HEK293 (cell line): ENCODE measurements at regions not wholly inside any gene's neighbourhood (a gene's known extent, or its start where the extent isn't known, plus 50 kb on each side); places are given as distances from the start of the nearest gene placed in this dataset.

Source experiments
- CTCF ChIA-PET: fragments of 350-600 bp; formaldehyde crosslinking; extraction: SDS; loops from one replicate; lab custom pipeline; 2021; ENCODE audit warnings: antibody characterized with exemption; lab: Yijun Ruan, JAX
- POLR2A ChIA-PET: fragments of 300-600 bp; formaldehyde crosslinking; extraction: SDS; loops from one replicate; lab custom pipeline; 2020; ENCODE audit warnings: antibody characterized with exemption, inconsistent platforms; lab: Yijun Ruan, JAX
- H3K27ac ChIP-seq: fragments of 200-500 bp; sonication (Bioruptor generic); 2 replicates; pipeline ENCODE4 v1.5.1; 2014; ENCODE audit warnings: low read depth, low read length, control low read depth, inconsistent platforms; ENCODE audit errors: extremely low read depth
- H3K36me3 ChIP-seq, 2 experiments: fragments of 200-500 bp in 1 of 2; sonication (Bioruptor generic) in 1 of 2; 1 replicate in 1 of 2; 2 replicates in 1 of 2; pipeline ENCODE4 v1.5.1; 2014 to 2017; ENCODE audit warnings: inconsistent platforms in 2 of 2, low read length in 2 of 2; ENCODE audit not compliant: control insufficient read depth in 2 of 2, insufficient read depth in 1 of 2
- H3K4me1 ChIP-seq: fragments of 200-500 bp; sonication (Bioruptor generic); 2 replicates; pipeline ENCODE4 v1.5.1; 2014; ENCODE audit warnings: mild to moderate bottlenecking, low read length, inconsistent platforms; ENCODE audit not compliant: control insufficient read depth, insufficient read depth
- H3K4me3 ChIP-seq: 2 replicates; pipeline ENCODE4 v1.5.1; 2011; ENCODE audit warnings: low read depth, mild to moderate bottlenecking, control low read depth, low read length, moderate library complexity
- H3K9me3 ChIP-seq: fragments of 200-500 bp; sonication (Bioruptor generic); 2 replicates; pipeline ENCODE4 v1.5.1; 2014; ENCODE audit warnings: low read depth, low read length, inconsistent platforms; ENCODE audit not compliant: control insufficient read depth, insufficient read depth
- BCL11A ChIP-seq: fragments of 450-650 bp; formaldehyde crosslinking; IDR thresholded peaks from 2 replicates; pipeline ENCODE4 v1.5.1; 2016; ENCODE audit warnings: low read depth, missing biosample characterization, missing genetic modification characterization
- TRIM28 ChIP-seq: IDR thresholded peaks from 2 replicates; pipeline ENCODE4 v1.6.1; 2011; ENCODE audit warnings: low read length, control low read depth, borderline replicate concordance
- ZBTB20 ChIP-seq: fragments of 450-650 bp; formaldehyde crosslinking; IDR thresholded peaks from 2 replicates; pipeline ENCODE4 v1.5.1; 2016; ENCODE audit warnings: missing biosample characterization, missing genetic modification characterization
- ZFP69B ChIP-seq: fragments of 450-650 bp; formaldehyde crosslinking; IDR thresholded peaks from 2 replicates; pipeline ENCODE4 v1.5.1; 2016; ENCODE audit warnings: missing biosample characterization, missing genetic modification characterization
- ZNF112 ChIP-seq: fragments of 450-650 bp; formaldehyde crosslinking; IDR thresholded peaks from 2 replicates; pipeline ENCODE4 v1.5.0; 2017; ENCODE audit warnings: missing biosample characterization, missing genetic modification characterization
- ZNF132 ChIP-seq: fragments of 450-650 bp; formaldehyde crosslinking; IDR thresholded peaks from 2 replicates; pipeline ENCODE4 v1.5.1; 2017; ENCODE audit warnings: missing biosample characterization, missing genetic modification characterization, borderline replicate concordance
- ZNF221 ChIP-seq: fragments of 450-650 bp; formaldehyde crosslinking; IDR thresholded peaks from 2 replicates; pipeline ENCODE4 v1.5.1; 2017; ENCODE audit warnings: missing biosample characterization, missing genetic modification characterization, borderline replicate concordance
- ZNF239 ChIP-seq: fragments of 450-650 bp; formaldehyde crosslinking; IDR thresholded peaks from 2 replicates; pipeline ENCODE4 v1.5.1; 2016; ENCODE audit warnings: missing biosample characterization, missing genetic modification characterization
- ZNF544 ChIP-seq: fragments of 450-650 bp; formaldehyde crosslinking; IDR thresholded peaks from 2 replicates; pipeline ENCODE4 v1.5.0; 2017; ENCODE audit warnings: missing biosample characterization, missing genetic modification characterization
- ZNF600 ChIP-seq: fragments of 450-650 bp; formaldehyde crosslinking; IDR thresholded peaks from 2 replicates; pipeline ENCODE4 v1.5.1; 2016; ENCODE audit warnings: missing biosample characterization, missing genetic modification characterization
- ZNF623 ChIP-seq: fragments of 450-650 bp; formaldehyde crosslinking; IDR thresholded peaks from 2 replicates; pipeline ENCODE4 v1.5.1; 2016; ENCODE audit warnings: missing biosample characterization, missing genetic modification characterization
- ZNF624 ChIP-seq: fragments of 450-650 bp; formaldehyde crosslinking; IDR thresholded peaks from 2 replicates; pipeline ENCODE4 v1.5.1; 2017; ENCODE audit warnings: missing biosample characterization, missing genetic modification characterization
- ZNF629 ChIP-seq: fragments of 450-650 bp; formaldehyde crosslinking; IDR thresholded peaks from 2 replicates; pipeline ENCODE4 v1.5.1; 2017; ENCODE audit warnings: missing biosample characterization, missing genetic modification characterization
- ZNF768 ChIP-seq: fragments of 450-650 bp; formaldehyde crosslinking; IDR thresholded peaks from 2 replicates; pipeline ENCODE4 v1.5.1; 2018; ENCODE audit warnings: missing biosample characterization, mild to moderate bottlenecking, missing genetic modification characterization
- ZNF776 ChIP-seq: fragments of 450-650 bp; formaldehyde crosslinking; IDR thresholded peaks from 2 replicates; pipeline ENCODE4 v1.5.0; 2017; ENCODE audit warnings: missing biosample characterization, missing genetic modification characterization, borderline replicate concordance
- ZNF843 ChIP-seq: fragments of 450-650 bp; formaldehyde crosslinking; IDR thresholded peaks from 2 replicates; pipeline ENCODE4 v1.5.1; 2016; ENCODE audit warnings: missing biosample characterization, missing genetic modification characterization
- ZSCAN23 ChIP-seq: fragments of 450-650 bp; formaldehyde crosslinking; IDR thresholded peaks from 2 replicates; pipeline ENCODE4 v1.5.1; 2016; ENCODE audit warnings: missing biosample characterization, missing genetic modification characterization
- ZSCAN30 ChIP-seq: fragments of 450-650 bp; IDR thresholded peaks from 2 replicates; pipeline ENCODE4 v1.5.1; 2018; ENCODE audit warnings: missing biosample characterization, mild to moderate bottlenecking, missing genetic modification characterization, moderate library complexity
- TF ChIP-seq, protein P1 (sequence below): fragments of 450-650 bp; IDR thresholded peaks from 2 replicates; pipeline ENCODE4 v1.5.1; 2018; ENCODE audit warnings: missing biosample characterization, missing genetic modification characterization
- TF ChIP-seq, protein P2 (sequence below): fragments of 450-650 bp; formaldehyde crosslinking; IDR thresholded peaks from 2 replicates; pipeline ENCODE4 v1.5.1; 2016; ENCODE audit warnings: missing biosample characterization, missing genetic modification characterization
- TF ChIP-seq, protein P3 (sequence below): fragments of 450-650 bp; formaldehyde crosslinking; IDR thresholded peaks from 2 replicates; pipeline ENCODE4 v1.5.1; 2016; ENCODE audit warnings: missing biosample characterization, missing genetic modification characterization, borderline replicate concordance
- TF ChIP-seq, protein P4 (sequence below): fragments of 450-650 bp; formaldehyde crosslinking; conservative IDR thresholded peaks from 2 replicates; pipeline ENCODE4 v1.5.1; 2016; ENCODE audit warnings: low read depth, missing biosample characterization, missing genetic modification characterization

DNA sequence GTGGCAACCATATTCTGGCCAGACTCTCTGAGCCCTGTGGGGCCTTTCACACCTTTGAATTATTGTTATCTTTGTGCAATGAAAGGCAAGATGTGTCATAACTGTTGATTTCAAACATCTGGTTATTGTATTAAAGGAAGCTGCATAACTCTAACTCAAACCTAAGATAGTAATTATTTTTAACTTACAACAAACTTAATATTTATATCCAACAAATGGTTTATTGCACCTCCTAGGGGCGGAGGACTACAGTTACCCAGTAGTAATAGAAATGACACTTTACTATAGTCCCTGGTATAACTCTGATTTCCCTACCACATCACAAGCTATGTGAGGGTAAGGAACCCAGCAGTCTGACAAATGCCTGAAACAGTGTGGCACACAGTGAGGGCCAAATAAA, 363.9 kb upstream of the SUCLG2 start:
- no peaks in the 10 kb centered on the region for H3K9me3 ChIP-seq
- H3K4me3 ChIP-seq, result no peak overlapping the region
- ChIA-PET CTCF (no interaction called here), POLR2A (no interaction called here)
- no peak overlapping the region for H3K27ac ChIP-seq
- TF ChIP-seq, protein P1, sequence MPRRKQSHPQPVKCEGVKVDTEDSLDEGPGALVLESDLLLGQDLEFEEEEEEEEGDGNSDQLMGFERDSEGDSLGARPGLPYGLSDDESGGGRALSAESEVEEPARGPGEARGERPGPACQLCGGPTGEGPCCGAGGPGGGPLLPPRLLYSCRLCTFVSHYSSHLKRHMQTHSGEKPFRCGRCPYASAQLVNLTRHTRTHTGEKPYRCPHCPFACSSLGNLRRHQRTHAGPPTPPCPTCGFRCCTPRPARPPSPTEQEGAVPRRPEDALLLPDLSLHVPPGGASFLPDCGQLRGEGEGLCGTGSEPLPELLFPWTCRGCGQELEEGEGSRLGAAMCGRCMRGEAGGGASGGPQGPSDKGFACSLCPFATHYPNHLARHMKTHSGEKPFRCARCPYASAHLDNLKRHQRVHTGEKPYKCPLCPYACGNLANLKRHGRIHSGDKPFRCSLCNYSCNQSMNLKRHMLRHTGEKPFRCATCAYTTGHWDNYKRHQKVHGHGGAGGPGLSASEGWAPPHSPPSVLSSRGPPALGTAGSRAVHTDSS (tag by site-specific recombination), result no peak
- TF ChIP-seq ZSCAN30 (tag by site-specific recombination), result no peak
- no peak for TF ChIP-seq ZNF239 (tag by site-specific recombination)
- TF ChIP-seq ZNF132 (tag by site-specific recombination), result no peak
- no peak for TF ChIP-seq ZNF623 (tag by site-specific recombination)
- TF ChIP-seq ZNF600 (tag by site-specific recombination), result no peak
- no peak for TF ChIP-seq ZNF843
- no peak for TF ChIP-seq ZSCAN23 (tag by site-specific recombination)
- TF ChIP-seq, all 188 proteins: peak for 0
- H3K36me3 ChIP-seq, result no peaks in the 10 kb centered on the region
- no peaks in the 10 kb centered on the region for H3K4me1 ChIP-seq

DNA sequence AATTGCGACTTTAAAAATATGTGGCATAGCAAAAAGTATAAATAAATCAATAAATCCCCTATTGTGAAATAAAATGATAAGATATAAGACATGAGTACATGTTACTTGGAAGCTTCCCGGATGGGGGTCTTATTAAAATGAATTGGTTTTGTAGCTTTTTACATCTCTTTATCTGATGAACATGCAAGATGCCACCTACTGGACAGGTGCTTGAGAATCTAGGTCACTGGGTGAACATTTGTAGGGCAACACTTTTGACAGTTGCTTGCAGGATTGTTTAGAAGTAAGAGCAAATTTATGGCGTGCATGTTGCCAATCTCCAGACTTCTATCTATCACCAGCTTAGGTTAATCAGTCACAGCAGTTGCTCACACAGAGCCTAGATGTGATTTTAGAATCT, 362.7 kb upstream of the SUCLG2 start:
- H3K4me1 ChIP-seq, result no peaks in the 10 kb centered on the region
- TF ChIP-seq ZNF624 (tag by site-specific recombination), result no peak
- TF ChIP-seq ZNF776, result no peak
- TF ChIP-seq, protein P2, sequence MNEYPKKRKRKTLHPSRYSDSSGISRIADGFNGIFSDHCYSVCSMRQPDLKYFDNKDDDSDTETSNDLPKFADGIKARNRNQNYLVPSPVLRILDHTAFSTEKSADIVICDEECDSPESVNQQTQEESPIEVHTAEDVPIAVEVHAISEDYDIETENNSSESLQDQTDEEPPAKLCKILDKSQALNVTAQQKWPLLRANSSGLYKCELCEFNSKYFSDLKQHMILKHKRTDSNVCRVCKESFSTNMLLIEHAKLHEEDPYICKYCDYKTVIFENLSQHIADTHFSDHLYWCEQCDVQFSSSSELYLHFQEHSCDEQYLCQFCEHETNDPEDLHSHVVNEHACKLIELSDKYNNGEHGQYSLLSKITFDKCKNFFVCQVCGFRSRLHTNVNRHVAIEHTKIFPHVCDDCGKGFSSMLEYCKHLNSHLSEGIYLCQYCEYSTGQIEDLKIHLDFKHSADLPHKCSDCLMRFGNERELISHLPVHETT (tag by site-specific recombination), result no peak
- no peak for TF ChIP-seq TRIM28
- TF ChIP-seq, all 188 proteins: peak for 0
- H3K9me3 ChIP-seq, result no peaks in the 10 kb centered on the region
- ChIA-PET CTCF (no interaction called here), POLR2A (no interaction called here)
- no peaks in the 10 kb centered on the region for H3K36me3 ChIP-seq
- H3K4me3 ChIP-seq, result no peak overlapping the region
- no peak overlapping the region for H3K27ac ChIP-seq

DNA sequence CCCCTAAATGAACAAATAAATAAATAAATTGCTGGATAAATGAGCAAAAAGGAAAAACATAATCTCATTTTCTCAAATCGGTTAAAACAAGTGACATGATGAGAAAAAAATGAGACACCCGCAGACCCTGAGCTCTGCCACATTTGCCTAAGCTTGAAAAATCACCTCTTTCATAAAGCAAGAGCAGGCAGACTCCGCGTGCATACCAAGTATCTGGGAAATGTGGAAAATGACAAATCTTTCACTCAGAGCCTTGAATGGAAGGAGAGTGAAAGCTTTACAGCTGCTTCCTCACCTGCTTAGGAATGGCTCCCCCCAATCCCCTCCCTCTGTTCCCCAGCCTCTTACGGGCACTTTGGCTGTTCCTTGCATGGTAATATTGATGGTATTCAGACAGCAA, 355.5 kb upstream of the SUCLG2 start:
- no peak overlapping the region for H3K4me3 ChIP-seq
- H3K27ac ChIP-seq, result no peak overlapping the region
- H3K36me3 ChIP-seq, result no peaks in the 10 kb centered on the region
- ChIA-PET CTCF (no interaction called here), POLR2A (no interaction called here)
- no peaks in the 10 kb centered on the region for H3K4me1 ChIP-seq
- H3K9me3 ChIP-seq, result no peaks in the 10 kb centered on the region
- TF ChIP-seq ZBTB20, result no peak
- no peak for TF ChIP-seq ZNF221 (tag by site-specific recombination)
- no peak for TF ChIP-seq ZNF544 (tag by site-specific recombination)
- no peak for TF ChIP-seq ZFP69B (tag by site-specific recombination)
- no peak for TF ChIP-seq BCL11A (tag by site-specific recombination)
- no peak for TF ChIP-seq ZNF768 (tag by site-specific recombination)
- TF ChIP-seq, protein P3, sequence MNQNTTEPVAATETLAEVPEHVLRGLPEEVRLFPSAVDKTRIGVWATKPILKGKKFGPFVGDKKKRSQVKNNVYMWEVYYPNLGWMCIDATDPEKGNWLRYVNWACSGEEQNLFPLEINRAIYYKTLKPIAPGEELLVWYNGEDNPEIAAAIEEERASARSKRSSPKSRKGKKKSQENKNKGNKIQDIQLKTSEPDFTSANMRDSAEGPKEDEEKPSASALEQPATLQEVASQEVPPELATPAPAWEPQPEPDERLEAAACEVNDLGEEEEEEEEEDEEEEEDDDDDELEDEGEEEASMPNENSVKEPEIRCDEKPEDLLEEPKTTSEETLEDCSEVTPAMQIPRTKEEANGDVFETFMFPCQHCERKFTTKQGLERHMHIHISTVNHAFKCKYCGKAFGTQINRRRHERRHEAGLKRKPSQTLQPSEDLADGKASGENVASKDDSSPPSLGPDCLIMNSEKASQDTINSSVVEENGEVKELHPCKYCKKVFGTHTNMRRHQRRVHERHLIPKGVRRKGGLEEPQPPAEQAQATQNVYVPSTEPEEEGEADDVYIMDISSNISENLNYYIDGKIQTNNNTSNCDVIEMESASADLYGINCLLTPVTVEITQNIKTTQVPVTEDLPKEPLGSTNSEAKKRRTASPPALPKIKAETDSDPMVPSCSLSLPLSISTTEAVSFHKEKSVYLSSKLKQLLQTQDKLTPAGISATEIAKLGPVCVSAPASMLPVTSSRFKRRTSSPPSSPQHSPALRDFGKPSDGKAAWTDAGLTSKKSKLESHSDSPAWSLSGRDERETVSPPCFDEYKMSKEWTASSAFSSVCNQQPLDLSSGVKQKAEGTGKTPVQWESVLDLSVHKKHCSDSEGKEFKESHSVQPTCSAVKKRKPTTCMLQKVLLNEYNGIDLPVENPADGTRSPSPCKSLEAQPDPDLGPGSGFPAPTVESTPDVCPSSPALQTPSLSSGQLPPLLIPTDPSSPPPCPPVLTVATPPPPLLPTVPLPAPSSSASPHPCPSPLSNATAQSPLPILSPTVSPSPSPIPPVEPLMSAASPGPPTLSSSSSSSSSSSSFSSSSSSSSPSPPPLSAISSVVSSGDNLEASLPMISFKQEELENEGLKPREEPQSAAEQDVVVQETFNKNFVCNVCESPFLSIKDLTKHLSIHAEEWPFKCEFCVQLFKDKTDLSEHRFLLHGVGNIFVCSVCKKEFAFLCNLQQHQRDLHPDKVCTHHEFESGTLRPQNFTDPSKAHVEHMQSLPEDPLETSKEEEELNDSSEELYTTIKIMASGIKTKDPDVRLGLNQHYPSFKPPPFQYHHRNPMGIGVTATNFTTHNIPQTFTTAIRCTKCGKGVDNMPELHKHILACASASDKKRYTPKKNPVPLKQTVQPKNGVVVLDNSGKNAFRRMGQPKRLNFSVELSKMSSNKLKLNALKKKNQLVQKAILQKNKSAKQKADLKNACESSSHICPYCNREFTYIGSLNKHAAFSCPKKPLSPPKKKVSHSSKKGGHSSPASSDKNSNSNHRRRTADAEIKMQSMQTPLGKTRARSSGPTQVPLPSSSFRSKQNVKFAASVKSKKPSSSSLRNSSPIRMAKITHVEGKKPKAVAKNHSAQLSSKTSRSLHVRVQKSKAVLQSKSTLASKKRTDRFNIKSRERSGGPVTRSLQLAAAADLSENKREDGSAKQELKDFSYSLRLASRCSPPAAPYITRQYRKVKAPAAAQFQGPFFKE (tag by site-specific recombination), result no peak
- TF ChIP-seq ZNF112 (tag by site-specific recombination), result no peak
- TF ChIP-seq, protein P4, sequence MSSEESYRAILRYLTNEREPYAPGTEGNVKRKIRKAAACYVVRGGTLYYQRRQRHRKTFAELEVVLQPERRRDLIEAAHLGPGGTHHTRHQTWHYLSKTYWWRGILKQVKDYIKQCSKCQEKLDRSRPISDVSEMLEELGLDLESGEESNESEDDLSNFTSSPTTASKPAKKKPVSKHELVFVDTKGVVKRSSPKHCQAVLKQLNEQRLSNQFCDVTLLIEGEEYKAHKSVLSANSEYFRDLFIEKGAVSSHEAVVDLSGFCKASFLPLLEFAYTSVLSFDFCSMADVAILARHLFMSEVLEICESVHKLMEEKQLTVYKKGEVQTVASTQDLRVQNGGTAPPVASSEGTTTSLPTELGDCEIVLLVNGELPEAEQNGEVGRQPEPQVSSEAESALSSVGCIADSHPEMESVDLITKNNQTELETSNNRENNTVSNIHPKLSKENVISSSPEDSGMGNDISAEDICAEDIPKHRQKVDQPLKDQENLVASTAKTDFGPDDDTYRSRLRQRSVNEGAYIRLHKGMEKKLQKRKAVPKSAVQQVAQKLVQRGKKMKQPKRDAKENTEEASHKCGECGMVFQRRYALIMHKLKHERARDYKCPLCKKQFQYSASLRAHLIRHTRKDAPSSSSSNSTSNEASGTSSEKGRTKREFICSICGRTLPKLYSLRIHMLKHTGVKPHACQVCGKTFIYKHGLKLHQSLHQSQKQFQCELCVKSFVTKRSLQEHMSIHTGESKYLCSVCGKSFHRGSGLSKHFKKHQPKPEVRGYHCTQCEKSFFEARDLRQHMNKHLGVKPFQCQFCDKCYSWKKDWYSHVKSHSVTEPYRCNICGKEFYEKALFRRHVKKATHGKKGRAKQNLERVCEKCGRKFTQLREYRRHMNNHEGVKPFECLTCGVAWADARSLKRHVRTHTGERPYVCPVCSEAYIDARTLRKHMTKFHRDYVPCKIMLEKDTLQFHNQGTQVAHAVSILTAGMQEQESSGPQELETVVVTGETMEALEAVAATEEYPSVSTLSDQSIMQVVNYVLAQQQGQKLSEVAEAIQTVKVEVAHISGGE, result no peak
- TF ChIP-seq ZNF629 (tag by site-specific recombination), result no peak
